GM19463 (cell line): ENCODE measurements at regions not wholly inside any gene's neighbourhood (a gene's known extent, or its start where the extent isn't known, plus 50 kb on each side); places are given as distances from the start of the nearest gene placed in this dataset.
A peak's percentile ranks its signal among the peaks of the same experiment; 100 is the strongest.
"Not testable (repeated sequence)": the region's sequence is repeated elsewhere in the genome, so short reads cannot be mapped to it uniquely, and the experiment has no call there.

Source experiments
- ATAC-seq: cut with Tn5 transposase; IDR thresholded peaks from one replicate; pipeline ENCODE4 v1.9.1; 2021; ENCODE audit warnings: mild to moderate bottlenecking, moderate library complexity; ENCODE audit not compliant: unreplicated experiment

GRCh38 chr15:31723019-31723418, 307.3 kb upstream of the CHRNA7 start:
- ATAC-seq, result not testable (repeated sequence)

- ATAC-seq, result not testable (repeated sequence)
These were observed 305.4 kb upstream of the CHRNA7 start for GRCh38 chr15:31724903-31725302.

GRCh38 chr15:31725619-31726018, 304.7 kb upstream of the CHRNA7 start:
- ATAC-seq, result not testable (repeated sequence)

- ATAC-seq, result no peak
These were observed 302.7 kb upstream of the CHRNA7 start for GRCh38 chr15:31727612-31728011.

- ATAC-seq, result no peak
These were observed 297.6 kb upstream of the CHRNA7 start for GRCh38 chr15:31732726-31733125.

- ATAC-seq, result no peak
These were observed 296.9 kb upstream of the CHRNA7 start for GRCh38 chr15:31733424-31733823.

GRCh38 chr15:31740203-31740602, 290.1 kb upstream of the CHRNA7 start:
- ATAC-seq, result no peak

- ATAC-seq, result no peak
These were observed 284.5 kb upstream of the CHRNA7 start for GRCh38 chr15:31745841-31746240.

- ATAC-seq, result no peak
These were observed 278.1 kb upstream of the CHRNA7 start for GRCh38 chr15:31752065-31752762.

GRCh38 chr15:31752905-31753304, 277.4 kb upstream of the CHRNA7 start:
- no peak for ATAC-seq

- ATAC-seq, result no peak
These were observed 272.2 kb upstream of the CHRNA7 start for GRCh38 chr15:31758126-31758525.

GRCh38 chr15:31768055-31768454, 262.3 kb upstream of the CHRNA7 start:
- no peak for ATAC-seq

- no peak for ATAC-seq
These were observed 256.3 kb upstream of the CHRNA7 start for GRCh38 chr15:31774045-31774444.

GRCh38 chr15:31776039-31776438, 254.3 kb upstream of the CHRNA7 start:
- no peak for ATAC-seq

- ATAC-seq, result no peak
These were observed 249.1 kb upstream of the CHRNA7 start for GRCh38 chr15:31781261-31781660.

GRCh38 chr15:31782016-31782783, 248.1 kb upstream of the CHRNA7 start:
- no peak for ATAC-seq

GRCh38 chr15:31782951-31783350, 247.4 kb upstream of the CHRNA7 start:
- ATAC-seq, result no peak

GRCh38 chr15:31786360-31786759, 244.0 kb upstream of the CHRNA7 start:
- ATAC-seq, result no peak

GRCh38 chr15:31788104-31788503, 242.2 kb upstream of the CHRNA7 start:
- no peak for ATAC-seq

GRCh38 chr15:31792611-31793199, 237.6 kb upstream of the CHRNA7 start:
- no peak for ATAC-seq

- ATAC-seq, result no peak
These were observed 231.0 kb upstream of the CHRNA7 start for GRCh38 chr15:31799319-31799714.

GRCh38 chr15:31799715-31800321, 230.5 kb upstream of the CHRNA7 start:
- ATAC-seq, result peak; percentile 87
